Erythroblast (primary cell): ENCODE measurements at regions not wholly inside any gene's neighbourhood (a gene's known extent, or its start where the extent isn't known, plus 50 kb on each side); places are given as distances from the start of the nearest gene placed in this dataset.

Source experiments
- GATA1 ChIP-seq: IDR thresholded peaks from 2 replicates; pipeline ENCODE4 v1.6.1; 2011; ENCODE audit warnings: low read depth, mild to moderate bottlenecking, control low read depth, low read length, moderate library complexity
- POLR2A ChIP-seq: IDR thresholded peaks from 2 replicates; pipeline ENCODE4 v1.6.1; 2011; ENCODE audit warnings: mild to moderate bottlenecking, low read length

GRCh38 chr6:47141963-47142362 lies 99.8 kb upstream of the ADGRF1 start:
- TF ChIP-seq POLR2A (no peak), GATA1 (no peak)
